ENCODE measurements at regions not wholly inside any gene's neighbourhood (a gene's known extent, or its start where the extent isn't known, plus 50 kb on each side); places are given as distances from the start of the nearest gene placed in this dataset.

DNA sequence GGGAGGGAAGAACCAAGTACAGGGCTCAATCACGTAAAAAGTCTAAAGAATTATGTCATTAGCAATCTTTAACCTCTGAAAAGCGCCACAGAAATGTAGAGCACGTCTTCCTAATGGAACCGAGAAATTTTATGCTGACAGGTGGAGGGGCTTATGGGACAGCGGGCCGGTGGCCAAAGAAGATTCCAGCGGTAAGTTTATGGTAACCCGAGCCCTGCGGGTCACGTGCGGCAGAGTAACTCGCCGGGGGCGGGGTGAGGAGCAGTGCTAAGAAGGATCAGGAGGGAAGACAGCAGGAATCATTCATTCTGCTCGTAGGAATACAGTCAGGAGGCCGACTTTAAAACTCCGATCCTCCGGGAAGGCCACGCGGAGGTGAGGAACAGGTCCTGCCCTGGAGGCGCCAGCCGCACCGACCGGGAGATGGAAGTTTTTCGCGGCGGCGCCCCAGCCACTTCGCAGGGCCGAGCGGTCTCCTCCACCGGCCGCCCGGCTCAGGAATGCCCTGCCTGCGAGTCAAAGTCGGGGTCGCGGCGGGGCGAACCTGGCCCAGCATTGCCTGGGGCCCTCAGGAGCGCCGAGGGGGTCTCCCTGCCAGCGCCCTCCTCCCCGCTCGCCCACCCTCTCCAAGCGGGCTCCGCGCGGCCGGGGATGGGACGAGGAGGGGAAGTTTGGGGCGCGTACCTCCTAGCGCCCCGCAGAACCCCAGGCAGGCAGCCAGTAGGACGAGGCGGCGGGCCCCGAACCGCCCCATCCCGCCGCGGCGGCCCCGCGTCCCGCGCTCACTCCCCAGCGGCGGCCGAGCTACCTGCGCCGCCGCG lies 101.8 kb downstream of the ESM1 start:
- TF ChIP-seq, protein P1, sequence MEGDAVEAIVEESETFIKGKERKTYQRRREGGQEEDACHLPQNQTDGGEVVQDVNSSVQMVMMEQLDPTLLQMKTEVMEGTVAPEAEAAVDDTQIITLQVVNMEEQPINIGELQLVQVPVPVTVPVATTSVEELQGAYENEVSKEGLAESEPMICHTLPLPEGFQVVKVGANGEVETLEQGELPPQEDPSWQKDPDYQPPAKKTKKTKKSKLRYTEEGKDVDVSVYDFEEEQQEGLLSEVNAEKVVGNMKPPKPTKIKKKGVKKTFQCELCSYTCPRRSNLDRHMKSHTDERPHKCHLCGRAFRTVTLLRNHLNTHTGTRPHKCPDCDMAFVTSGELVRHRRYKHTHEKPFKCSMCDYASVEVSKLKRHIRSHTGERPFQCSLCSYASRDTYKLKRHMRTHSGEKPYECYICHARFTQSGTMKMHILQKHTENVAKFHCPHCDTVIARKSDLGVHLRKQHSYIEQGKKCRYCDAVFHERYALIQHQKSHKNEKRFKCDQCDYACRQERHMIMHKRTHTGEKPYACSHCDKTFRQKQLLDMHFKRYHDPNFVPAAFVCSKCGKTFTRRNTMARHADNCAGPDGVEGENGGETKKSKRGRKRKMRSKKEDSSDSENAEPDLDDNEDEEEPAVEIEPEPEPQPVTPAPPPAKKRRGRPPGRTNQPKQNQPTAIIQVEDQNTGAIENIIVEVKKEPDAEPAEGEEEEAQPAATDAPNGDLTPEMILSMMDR (conservative IDR thresholded peaks at IDR 0.05; ENCODE audit: low read length): no peak
- no peak for TF ChIP-seq EZH2phosphoT487 (IDR thresholded peaks at IDR 0.05; ENCODE audit: borderline replicate concordance, low read depth, low read length)
